Neural progenitor cell (in vitro differentiated cells): ENCODE measurements at regions not wholly inside any gene's neighbourhood (a gene's known extent, or its start where the extent isn't known, plus 50 kb on each side); places are given as distances from the start of the nearest gene placed in this dataset.

Experiments
- CTCF ChIP-seq: fragments of 200-600 bp; sonication (generic); IDR thresholded peaks from 2 replicates; pipeline ENCODE4 v1.5.1; 2017; ENCODE audit warnings: antibody characterized with exemption, mild to moderate bottlenecking
- EZH2phosphoT487 ChIP-seq: fragments of 200-600 bp; sonication (generic); IDR thresholded peaks from 2 replicates; pipeline ENCODE4 v1.6.1; 2017; ENCODE audit warnings: antibody characterized with exemption

GRCh38 chr15:39173426-39173825 lies 407.5 kb upstream of the THBS1 start:
- TF ChIP-seq CTCF (no peak), EZH2phosphoT487 (no peak)
